GM10266 (cell line): ENCODE measurements at regions not wholly inside any gene's neighbourhood (a gene's known extent, or its start where the extent isn't known, plus 50 kb on each side); places are given as distances from the start of the nearest gene placed in this dataset.
"Not testable (repeated sequence)": the region's sequence is repeated elsewhere in the genome, so short reads cannot be mapped to it uniquely, and the experiment has no call there.

ENCODE experiments used
- DNase-seq: peaks from one replicate; pipeline ENCODE4 v3.0.0; 2012; ENCODE audit errors: extremely low spot score
- CTCF ChIP-seq: IDR thresholded peaks from 2 replicates; pipeline ENCODE4 v1.5.1; 2012; ENCODE audit warnings: mild to moderate bottlenecking, low read depth; ENCODE audit not compliant: control insufficient read depth, insufficient read depth; ENCODE audit errors: missing control alignments

- no peak for TF ChIP-seq CTCF
- DNase-seq: no peak
These were observed 644.7 kb upstream of the DPP6 start for GRCh38 chr7:153407291-153408046.

DNA sequence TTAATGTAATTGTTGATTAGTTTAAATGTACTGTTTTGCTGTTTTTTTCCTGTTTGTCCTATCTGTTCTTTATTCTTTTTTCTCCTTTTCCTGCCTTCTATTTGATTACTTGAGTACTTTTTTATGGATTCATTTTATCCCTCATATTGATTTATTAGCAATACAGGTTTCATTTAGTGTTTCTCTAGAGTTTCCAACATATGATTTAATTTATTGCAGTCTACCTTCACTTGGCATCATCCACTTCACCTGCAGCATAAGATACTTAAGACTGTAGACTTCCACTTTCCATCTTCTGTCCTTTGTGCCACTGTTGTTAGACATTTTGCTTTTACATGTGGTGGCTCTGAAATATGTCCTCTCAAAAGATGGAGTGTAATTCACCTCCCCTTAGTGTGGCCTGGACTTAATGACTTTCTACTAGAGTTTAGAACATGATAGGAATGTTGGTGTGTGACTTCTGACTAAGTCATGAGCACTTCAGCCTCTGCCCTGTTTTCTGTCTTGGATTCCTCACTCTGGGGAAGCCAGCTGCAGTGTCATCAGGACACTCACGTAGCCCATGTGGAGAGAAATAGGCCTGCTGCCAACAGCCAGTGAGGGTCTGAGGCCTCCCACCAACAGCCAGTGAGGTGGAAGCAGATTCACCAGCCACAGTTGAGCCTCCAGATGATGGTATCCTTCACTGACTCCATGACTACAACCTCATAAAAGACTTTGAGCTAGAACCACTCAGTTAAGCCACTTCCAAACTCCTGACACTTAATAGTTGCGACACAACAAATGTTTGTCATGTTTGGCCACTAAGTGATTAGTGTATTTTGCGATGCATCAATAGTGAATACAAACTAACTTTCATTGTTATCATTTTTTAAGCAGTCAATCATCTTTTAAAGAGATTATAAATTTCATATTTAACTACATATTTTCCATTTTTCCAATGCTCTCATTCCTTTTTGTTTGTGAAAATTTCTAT lies 643.5 kb upstream of the DPP6 start:
- DNase-seq: no peak
- TF ChIP-seq CTCF: no peak

DNA sequence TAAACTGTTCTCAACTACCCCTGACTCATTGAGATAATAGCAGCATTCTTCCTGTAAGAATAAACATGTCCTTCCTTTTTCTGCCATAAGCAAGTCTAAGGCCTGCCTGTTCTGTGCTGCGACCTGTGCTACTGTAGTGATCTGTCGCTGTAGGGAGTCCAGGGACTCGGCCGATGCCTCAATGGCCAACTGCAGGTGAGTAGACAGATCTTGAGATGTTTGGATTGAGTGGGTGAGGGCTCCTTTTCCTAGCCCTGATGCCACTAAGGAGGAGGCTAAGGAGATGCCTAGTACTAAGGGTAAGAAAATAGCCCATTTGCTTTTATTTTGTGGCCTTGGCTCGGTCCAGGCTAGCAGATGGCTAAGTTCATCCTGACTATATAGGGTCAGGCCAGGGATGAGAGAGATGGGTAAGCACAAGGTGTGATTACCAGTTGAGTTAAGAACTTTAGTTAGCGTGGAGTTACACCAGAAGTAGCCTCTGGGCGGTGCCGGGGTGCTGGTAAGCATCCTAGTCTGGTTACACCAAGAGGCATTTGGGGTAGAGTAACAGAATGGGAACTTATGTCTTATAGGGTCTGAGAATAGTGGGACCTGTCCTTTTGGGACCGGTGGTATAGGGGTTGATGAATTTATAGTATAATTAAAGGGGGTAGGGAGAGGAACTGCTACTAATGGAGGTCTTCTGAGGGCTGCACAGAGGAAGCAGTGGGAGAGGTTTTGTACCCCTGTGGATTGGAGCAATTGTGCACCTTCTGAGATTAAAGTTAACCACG lies 642.4 kb upstream of the DPP6 start:
- DNase-seq: not testable (repeated sequence)

DNA sequence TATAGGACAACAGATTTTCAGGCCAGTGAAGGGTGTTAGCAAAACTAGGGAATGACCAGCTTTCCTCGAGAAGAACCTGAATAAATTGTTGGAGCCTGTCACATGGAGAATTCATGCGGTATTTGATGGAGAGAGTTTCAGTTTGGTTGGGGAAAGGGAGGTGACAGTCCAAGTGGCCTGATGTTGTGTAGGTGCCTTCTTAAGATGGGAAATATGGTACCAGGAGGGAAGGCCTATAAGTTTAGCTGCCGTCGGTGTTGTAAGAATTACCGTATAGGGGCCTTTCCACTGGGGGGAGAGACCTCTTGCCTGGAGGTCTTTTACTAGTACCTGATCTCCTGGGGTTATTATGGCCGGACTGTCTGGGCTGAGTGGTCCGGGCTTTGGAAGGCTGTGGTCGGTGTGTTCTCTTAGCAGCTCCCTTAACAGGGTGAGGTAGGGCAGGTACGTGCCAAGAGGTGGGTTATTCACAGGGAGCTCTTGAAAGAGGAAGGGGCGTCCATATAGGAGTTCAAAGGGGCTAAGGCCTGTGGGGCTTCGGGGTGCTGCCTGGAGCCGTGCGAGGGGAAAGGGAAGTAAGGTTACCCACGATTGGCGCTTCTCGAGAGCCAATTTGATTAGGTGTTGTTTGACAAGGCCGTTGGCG lies 641.1 kb upstream of the DPP6 start:
- not testable (repeated sequence) for DNase-seq

- not testable (repeated sequence) for DNase-seq
These were observed 639.9 kb upstream of the DPP6 start for GRCh38 chr7:153412114-153412823.

- DNase-seq: not testable (repeated sequence)
These were observed 639.4 kb upstream of the DPP6 start for GRCh38 chr7:153412824-153413198.

DNA sequence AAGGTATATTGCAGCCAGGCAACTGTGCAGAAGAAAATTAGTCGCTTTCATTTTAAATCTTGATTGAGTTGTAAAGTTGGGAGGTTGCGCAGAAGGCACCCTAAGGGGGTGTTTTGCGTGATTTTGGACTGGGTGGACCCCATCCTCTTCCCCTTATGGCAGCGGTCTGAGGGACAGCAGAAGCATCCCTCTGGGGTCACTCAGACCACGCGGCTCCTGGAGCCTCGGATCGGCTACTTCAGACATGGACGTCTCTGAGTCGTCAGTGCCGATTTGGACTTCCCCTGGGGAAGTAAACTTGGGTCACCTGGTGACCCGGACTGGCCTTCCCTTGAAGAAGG lies 639.0 kb upstream of the DPP6 start:
- no peak for TF ChIP-seq CTCF
- DNase-seq: no peak

DNA sequence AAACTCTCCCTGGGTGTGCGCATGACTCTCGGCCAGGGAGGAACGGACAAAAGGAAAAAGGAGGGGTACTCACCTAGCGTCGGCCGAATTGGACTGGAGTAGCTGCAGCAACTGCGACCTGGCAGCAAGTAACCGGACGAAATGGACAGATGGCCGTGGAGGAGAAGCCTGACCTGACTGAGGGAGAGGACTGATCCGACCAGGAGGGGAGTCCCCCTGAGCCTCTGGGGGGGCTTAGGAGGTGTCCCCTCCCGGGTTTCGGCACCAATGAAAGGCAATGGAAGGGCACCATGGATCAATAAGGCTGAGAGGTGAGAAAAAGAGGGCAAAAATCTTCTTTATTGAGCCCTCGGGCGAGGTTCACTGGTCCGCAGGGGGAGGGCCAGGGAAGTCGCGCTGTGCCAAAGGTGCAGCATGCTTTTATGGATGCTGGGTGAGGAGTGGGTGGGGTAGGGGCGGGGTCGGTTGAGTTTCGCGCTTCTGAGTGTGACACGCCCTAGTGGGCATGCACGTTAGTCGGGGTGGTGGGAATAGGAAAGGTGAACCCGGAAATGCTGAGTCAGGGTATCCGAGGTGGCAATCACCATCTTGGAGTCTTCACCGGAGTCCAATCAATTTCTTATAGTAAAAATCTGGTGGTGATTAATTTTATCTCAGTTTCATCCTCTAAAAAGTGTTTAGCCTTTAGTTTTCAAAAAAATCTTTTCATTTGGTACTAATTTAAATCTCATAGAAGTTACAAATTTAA lies 638.5 kb upstream of the DPP6 start:
- DNase-seq: no peak
- no peak for TF ChIP-seq CTCF
